A549 (cell line): ENCODE measurements at regions not wholly inside any gene's neighbourhood (a gene's known extent, or its start where the extent isn't known, plus 50 kb on each side); places are given as distances from the start of the nearest gene placed in this dataset.

Experiments used
- CEBPB ChIP-seq, 2 experiments: fragments of >200 bp in 1 of 2; sonication (Bioruptor Twin) in 1 of 2; formaldehyde crosslinking in 1 of 2; IDR thresholded peaks; 2 replicates each; pipeline ENCODE4 v1.6.1; 2012 to 2016
- CHD2 ChIP-seq: fragments of 150-350 bp; IDR thresholded peaks from 2 replicates; pipeline ENCODE4 v1.6.1; 2014; ENCODE audit warnings: low read length; ENCODE audit not compliant: partially characterized antibody
- CTCF ChIP-seq: fragments of >200 bp; sonication (Bioruptor Twin); formaldehyde crosslinking; IDR thresholded peaks from 3 replicates; pipeline ENCODE4 v1.5.1; 2016
- EP300 ChIP-seq, 2 experiments: fragments of >200 bp; sonication (Bioruptor Twin); formaldehyde crosslinking; IDR thresholded peaks; 2 replicates in 1 of 2; 3 replicates in 1 of 2; pipeline ENCODE4 v1.6.1; 2016 to 2017
- ESRRA ChIP-seq: fragments of 150-350 bp; IDR thresholded peaks from 2 replicates; pipeline ENCODE4 v1.6.1; 2014; ENCODE audit warnings: mild to moderate bottlenecking, low read length, borderline replicate concordance
- HMGXB4 ChIP-seq: fragments of 250-450 bp; sonication (Bioruptor Pico); IDR thresholded peaks from 2 replicates; pipeline ENCODE4 v1.5.0; 2021; ENCODE audit warnings: mild to moderate bottlenecking, moderate library complexity, borderline replicate concordance
- MAX ChIP-seq: IDR thresholded peaks from 2 replicates; pipeline ENCODE4 v1.6.1; 2012
- POLR2A ChIP-seq: IDR thresholded peaks from 2 replicates; pipeline ENCODE4 v1.6.1; 2012; ENCODE audit warnings: mild to moderate bottlenecking, low read length
- RAD21 ChIP-seq, 2 experiments: fragments of >200 bp in 1 of 2; sonication (Bioruptor Twin) in 1 of 2; formaldehyde crosslinking in 1 of 2; IDR thresholded peaks in 1 of 2; conservative IDR thresholded peaks in 1 of 2; 2 replicates in 1 of 2; 3 replicates in 1 of 2; pipeline ENCODE4 v1.6.1; 2012 to 2018; ENCODE audit warnings: inconsistent platforms in 1 of 2
- SREBF2 ChIP-seq: fragments of 450-650 bp; IDR thresholded peaks from 2 replicates; pipeline ENCODE4 v1.6.1; 2014; ENCODE audit warnings: mild to moderate bottlenecking, moderate library complexity

- TF ChIP-seq CTCF (no peak), POLR2A (no peak), MAX (no peak), HMGXB4 (CRISPR knock-in tag) (no peak), EP300 (IDR thresholded peaks at IDR 0.05) (no peak), ESRRA (no peak), SREBF2 (no peak), CEBPB (IDR thresholded peaks at IDR 0.05) (no peak), CHD2 (no peak), RAD21 (conservative IDR thresholded peaks at IDR 0.05 in 1 of 2, IDR thresholded peaks at IDR 0.05 in 1 of 2) (no peak)
These were observed 55.5 kb upstream of the SERP2 start for GRCh38 chr13:44318161-44318560.
